ENCODE measurements at regions not wholly inside any gene's neighbourhood (a gene's known extent, or its start where the extent isn't known, plus 50 kb on each side); places are given as distances from the start of the nearest gene placed in this dataset.

DNA sequence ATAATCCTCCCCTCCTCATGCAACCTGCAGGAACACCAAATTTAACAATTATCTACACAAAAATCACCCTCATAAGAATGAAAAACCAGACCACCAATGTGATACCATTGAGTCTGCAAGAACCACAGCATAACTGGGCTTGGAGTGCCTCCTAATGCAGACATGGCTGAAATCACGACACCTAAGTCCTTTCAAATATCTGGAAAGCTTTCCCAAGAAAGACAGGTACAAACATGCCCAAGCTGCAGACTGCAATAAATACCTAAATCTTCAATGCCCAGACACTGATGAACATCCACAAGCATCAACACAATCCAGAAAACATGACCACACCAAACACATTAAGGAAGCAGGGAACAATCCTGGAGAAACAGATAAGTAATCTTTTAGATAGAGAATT lies 417.1 kb downstream of the LMO7 start:
- TF ChIP-seq, protein P1, sequence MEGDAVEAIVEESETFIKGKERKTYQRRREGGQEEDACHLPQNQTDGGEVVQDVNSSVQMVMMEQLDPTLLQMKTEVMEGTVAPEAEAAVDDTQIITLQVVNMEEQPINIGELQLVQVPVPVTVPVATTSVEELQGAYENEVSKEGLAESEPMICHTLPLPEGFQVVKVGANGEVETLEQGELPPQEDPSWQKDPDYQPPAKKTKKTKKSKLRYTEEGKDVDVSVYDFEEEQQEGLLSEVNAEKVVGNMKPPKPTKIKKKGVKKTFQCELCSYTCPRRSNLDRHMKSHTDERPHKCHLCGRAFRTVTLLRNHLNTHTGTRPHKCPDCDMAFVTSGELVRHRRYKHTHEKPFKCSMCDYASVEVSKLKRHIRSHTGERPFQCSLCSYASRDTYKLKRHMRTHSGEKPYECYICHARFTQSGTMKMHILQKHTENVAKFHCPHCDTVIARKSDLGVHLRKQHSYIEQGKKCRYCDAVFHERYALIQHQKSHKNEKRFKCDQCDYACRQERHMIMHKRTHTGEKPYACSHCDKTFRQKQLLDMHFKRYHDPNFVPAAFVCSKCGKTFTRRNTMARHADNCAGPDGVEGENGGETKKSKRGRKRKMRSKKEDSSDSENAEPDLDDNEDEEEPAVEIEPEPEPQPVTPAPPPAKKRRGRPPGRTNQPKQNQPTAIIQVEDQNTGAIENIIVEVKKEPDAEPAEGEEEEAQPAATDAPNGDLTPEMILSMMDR (IDR thresholded peaks at IDR 0.05; ENCODE audit: low read depth, low read length, missing input control), result no peak
- no peak for TF ChIP-seq RXRA (IDR thresholded peaks at IDR 0.05)
- TF ChIP-seq, protein P2, sequence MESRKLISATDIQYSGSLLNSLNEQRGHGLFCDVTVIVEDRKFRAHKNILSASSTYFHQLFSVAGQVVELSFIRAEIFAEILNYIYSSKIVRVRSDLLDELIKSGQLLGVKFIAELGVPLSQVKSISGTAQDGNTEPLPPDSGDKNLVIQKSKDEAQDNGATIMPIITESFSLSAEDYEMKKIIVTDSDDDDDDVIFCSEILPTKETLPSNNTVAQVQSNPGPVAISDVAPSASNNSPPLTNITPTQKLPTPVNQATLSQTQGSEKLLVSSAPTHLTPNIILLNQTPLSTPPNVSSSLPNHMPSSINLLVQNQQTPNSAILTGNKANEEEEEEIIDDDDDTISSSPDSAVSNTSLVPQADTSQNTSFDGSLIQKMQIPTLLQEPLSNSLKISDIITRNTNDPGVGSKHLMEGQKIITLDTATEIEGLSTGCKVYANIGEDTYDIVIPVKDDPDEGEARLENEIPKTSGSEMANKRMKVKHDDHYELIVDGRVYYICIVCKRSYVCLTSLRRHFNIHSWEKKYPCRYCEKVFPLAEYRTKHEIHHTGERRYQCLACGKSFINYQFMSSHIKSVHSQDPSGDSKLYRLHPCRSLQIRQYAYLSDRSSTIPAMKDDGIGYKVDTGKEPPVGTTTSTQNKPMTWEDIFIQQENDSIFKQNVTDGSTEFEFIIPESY (IDR thresholded peaks at IDR 0.05), result no peak
- TF ChIP-seq YY1 (IDR thresholded peaks at IDR 0.05), result no peak

All from liver (tissue), 3 donors.